CD4-positive, alpha-beta T cell treated with Interleukin-12 subunit alpha and Interleukin-12 subunit beta, for 1 hour (primary cell): ENCODE measurements at regions not wholly inside any gene's neighbourhood (a gene's known extent, or its start where the extent isn't known, plus 50 kb on each side); places are given as distances from the start of the nearest gene placed in this dataset.

ENCODE experiments used
- DNase-seq: peaks from one replicate; pipeline ENCODE4 v3.0.0-alpha.2; 2020

DNA sequence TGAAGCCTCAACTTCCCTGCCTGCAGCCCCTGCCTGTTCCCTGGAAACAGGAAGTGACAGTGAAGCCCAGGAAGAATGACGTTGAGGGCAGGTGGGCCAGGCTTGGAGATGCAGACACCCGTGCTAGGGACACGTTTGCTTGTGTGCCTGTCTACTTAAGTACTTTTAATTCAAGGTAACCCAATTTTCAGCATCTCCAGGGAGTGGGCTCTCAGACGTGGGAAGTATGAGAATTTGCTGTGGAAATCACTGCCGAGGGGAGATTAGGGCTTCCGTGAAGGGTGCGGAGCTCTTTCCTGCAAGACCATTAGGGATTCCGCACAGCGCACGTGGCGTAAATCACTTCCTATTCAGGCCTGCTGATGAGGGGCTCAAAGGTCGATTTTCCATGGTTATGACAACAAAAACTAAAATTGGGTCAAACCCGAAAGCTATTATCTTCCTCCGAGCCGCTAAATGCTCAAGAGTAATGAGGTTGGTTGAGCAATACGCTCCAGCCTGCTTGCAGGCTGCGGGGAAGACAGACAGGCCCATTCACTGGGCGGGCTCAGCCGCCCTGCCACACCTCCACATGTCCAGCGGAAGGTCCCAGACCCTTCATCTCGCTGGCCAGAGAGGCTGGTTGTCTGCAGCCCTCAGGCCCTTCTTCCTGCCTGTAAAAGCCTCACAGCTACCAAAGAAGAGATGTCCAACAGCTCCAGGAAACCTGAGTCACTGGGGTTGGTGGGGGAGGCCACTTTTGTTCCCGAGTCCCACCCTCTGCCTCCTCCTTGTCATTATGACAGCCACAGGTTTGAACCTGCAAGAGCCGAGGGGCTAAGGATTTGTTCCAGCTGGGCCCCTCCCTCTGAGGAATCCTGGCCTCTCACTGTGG, 109.9 kb downstream of the RBFOX3 start:
- no peak for DNase-seq

DNA sequence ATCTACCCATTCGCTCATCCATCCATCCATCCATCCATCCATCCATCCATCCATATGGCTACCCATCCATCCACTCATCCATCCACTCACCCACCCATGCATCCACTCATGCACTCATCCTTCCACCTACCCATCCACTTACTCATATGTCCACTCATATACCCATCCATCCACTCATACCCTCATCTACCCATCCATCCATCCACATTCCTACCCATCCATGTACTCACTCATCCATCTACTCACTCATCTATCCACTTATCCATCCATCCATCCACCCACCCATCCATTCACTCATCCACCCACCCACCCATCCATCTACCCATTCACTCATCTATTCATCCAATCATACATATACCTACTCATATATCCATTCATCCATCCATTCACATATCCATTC, 112.0 kb downstream of the RBFOX3 start:
- no peak for DNase-seq

- no peak for DNase-seq
These were observed 113.0 kb downstream of the RBFOX3 start for GRCh38 chr17:79497777-79498348.

- no peak for DNase-seq
These were observed 114.3 kb downstream of the RBFOX3 start for GRCh38 chr17:79496422-79497005.

DNA sequence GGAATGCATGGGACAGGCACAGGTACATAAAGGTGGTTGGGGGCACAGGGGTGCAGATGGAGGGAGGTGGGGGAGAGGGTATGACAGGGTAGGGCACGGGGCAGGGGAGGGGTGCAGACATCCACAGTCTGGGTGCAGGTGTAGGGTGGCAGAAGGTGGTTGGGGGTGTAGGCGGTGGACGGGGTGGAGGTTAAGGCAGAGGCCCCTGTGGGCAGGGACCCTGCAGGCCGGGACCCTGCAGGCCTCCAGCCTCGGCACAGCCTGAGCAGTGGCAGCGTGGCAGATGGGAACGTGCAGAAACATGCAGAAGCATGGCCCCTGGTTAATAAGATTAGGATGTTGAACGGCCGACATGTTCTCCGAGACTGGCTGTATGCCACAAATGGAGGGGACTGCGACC, 115.2 kb downstream of the RBFOX3 start:
- DNase-seq: no peak

GRCh38 chr17:79491006-79491405, 119.8 kb downstream of the RBFOX3 start:
- no peak for DNase-seq

DNA sequence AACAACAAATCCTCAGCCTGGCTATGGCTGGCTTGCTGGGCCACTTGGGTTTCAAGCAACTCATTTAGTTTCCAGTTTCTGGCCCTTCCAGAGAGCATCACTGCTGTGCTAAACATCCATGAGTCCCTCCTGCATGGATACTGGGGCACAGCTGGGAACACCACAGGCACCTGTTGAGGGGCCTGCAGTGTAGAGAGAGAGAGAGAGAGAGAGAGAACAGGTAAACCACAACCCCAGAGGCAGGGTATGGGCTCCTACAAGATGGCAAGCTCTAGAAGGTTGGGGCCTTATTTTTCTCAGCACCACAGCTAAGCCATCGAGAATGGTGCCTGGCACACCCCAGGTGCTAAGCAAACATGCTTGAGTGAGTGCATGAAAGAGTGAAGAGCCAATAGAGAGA, 120.3 kb downstream of the RBFOX3 start:
- no peak for DNase-seq

- DNase-seq: no peak
These were observed 123.7 kb downstream of the RBFOX3 start for GRCh38 chr17:79487149-79487548.

GRCh38 chr17:79485991-79486390, 124.9 kb downstream of the RBFOX3 start:
- DNase-seq: no peak

DNA sequence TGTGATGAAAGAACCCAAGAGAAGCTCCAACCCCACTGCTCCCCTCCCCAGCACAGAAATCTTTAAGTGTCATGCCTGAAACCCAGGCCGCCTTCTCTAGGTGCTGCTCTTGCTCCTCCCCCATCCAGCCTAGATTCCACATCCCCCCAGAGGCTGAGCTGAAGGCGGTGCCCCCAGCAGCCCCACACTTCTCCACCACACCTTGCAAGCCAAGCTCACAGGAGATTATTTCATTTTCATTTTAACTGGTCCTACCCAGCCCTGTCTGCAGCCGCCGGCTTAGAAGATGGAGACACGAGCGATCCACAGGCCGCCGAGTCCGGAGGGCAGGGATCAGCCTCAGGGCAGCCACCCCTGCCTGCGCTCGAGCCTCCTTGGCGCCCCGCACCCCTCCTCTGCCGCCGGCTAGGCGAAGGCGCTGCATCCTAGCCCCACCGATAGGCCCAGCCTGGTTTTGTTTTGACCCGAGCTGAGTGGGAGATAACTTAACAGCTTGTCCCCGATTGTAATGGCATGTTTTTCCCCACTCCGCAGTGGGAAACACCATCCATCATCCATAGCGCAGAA, 125.3 kb downstream of the RBFOX3 start:
- no peak for DNase-seq

GRCh38 chr17:79484600-79485418, 126.0 kb downstream of the RBFOX3 start:
- no peak for DNase-seq

GRCh38 chr17:79483842-79484241, 127.0 kb downstream of the RBFOX3 start:
- no peak for DNase-seq

DNA sequence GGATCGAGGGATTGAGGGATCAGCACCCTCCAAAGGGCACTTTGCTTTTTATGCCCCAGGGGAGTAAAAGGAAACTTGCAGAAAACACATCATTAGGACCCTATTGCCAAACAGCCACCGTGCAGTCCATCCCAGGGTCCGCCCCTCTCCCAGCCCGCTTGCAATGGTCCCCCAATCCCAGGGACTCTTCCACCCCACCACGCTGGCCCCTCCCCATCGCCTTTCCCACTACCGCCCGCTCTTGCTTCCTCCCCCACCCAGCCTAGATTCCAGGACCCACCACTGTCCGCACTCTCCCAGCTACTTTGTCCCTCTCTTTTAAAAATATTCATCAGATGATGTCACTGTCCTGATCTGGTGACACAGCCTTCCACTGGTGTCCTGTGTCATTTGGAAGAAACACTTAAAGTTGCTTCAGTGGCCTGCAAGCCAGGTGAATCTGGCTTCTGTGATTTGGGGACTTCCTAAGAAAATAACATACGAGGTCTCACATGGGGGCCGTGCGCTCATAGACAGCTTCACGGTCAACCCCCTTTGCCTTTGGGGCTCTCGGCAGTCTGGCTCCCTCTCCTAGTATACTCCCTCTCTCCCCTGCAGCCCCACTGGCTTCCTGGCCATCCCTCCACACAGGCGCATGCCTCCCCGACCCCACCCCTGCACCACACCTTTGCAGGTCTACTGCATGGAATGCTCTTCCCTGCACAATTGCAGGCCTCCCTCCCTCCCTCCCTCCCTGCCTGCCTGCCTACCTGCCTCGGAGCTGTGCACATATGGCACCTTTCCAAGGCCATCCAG, 127.9 kb downstream of the RBFOX3 start:
- no peak for DNase-seq

DNA sequence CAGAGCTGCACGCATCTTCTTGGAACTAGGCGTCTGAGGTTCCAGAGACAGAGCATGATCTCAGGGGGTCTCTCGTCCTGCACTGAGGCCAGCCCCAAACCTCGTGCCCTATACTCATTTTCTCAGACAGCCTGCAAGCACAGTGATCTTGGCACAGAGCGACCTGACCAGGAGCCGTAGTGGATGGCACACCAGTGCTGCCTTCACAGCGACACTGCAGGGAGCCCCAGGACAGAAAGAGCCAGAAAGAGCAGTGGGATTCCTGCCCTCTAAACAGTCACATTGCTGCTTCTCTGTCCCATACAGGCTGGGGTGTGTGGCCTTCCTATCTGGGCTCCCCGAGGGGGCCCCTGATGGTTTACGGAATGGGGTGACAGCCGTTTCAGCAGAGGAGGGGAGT, 131.0 kb downstream of the RBFOX3 start:
- DNase-seq: no peak

DNA sequence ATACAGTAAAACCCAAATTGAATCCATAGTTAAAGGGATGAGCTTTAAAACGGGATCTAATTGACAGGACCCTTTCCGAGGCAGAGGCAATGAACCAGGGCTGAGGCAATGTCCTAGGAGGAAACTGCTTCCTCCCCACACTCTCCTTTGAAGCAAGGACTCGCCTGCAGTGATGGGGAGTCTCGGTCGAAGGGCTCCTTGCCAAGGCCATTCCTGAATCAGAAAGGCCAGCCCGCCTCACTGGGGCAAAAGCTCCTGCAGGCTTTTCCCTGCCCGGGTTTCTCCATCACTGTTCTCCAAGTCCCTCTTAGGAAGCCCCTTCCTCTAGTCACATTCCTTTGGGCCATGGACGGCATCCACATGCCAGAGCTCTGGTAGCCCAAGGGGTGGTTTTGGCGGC, 132.0 kb downstream of the RBFOX3 start:
- no peak for DNase-seq

DNA sequence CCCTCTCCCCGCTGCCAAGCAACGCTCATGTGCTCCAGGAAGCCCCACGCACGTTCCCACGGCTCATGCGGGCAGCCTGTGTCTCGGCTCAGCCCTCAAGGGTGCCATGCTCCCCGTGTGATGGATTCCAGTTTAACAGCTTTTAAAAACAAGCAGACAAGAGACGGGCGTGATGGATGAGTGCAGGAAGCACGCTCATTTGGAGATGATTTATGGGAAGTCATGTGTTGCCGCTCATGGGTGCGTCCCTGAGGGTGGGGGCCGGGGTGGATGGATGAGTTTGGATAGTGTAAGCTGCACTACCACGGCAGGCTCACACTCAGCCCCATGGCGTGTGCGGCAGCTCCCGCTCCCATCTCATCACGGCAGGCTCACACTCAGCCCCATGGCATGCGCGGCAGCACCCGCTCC, 132.8 kb downstream of the RBFOX3 start:
- no peak for DNase-seq

DNA sequence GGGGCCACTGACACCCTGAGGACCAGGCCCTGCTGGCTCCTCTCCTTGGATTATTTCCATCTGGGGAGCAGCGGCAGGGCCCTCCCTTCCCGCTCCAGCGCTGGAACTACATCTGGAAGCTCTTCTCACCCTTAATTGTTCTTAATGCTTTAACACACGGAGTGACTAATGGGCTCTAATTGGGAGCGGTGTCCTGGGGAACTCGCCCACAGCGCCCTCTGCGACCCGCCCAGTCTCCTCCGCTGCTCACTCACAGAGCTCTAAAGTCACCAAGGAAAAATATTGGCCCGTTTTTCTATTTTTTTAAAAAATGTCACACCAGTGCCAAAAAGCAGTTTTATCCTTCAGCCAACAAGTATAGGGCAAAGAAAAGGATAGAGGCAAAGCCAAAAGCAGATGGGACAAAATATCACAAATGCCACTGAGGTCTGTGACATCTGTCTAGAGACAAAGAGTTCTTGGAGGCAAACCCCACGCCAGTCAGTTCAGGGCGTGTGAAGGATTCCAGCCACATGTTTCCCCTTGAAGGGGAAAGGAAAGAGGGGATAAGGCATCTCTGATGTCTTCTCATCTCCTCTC, 134.7 kb downstream of the RBFOX3 start:
- DNase-seq: no peak

- DNase-seq: no peak
These were observed 136.9 kb downstream of the RBFOX3 start for GRCh38 chr17:79473876-79474440.

- DNase-seq: no peak
These were observed 137.6 kb downstream of the RBFOX3 start for GRCh38 chr17:79473111-79473875.

DNA sequence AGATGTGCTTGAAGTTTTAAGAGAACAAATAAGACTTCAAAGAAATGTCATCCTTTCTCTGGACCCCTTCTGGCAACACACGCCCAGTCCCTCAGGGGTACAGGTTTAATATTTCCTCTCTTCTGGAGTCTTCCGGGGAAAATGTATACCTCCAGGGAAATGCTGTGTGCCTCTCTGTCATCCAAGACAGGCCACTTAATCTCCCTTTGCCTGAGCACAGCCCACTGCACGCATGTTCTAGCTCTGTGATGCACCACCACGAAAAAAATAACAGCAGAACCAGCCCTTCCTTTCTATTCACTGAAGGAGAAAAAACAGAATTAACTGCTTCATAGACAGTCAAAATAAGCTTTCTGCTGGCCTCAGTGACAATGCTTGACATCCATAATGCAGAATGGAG, 140.1 kb downstream of the RBFOX3 start:
- DNase-seq: no peak

GRCh38 chr17:79469646-79470045, 141.2 kb downstream of the RBFOX3 start:
- DNase-seq: no peak
